ENCODE measurements at regions not wholly inside any gene's neighbourhood (a gene's known extent, or its start where the extent isn't known, plus 50 kb on each side); places are given as distances from the start of the nearest gene placed in this dataset.

- no peak for DNase-seq (ENCODE audit: low read depth in 2 of 2)
Observed at GRCh38 chr2:129699781-129700573, 279.5 kb upstream of the RAB6C start.

GRCh38 chr2:129702416-129703176 lies 276.9 kb upstream of the RAB6C start:
- DNase-seq (ENCODE audit: low read depth in 2 of 2): no peak

GRCh38 chr2:129705085-129705484 lies 274.4 kb upstream of the RAB6C start:
- no peak for DNase-seq (ENCODE audit: low read depth in 2 of 2)

- no peak for DNase-seq (ENCODE audit: low read depth in 2 of 2)
Observed at GRCh38 chr2:129707800-129708199, 271.7 kb upstream of the RAB6C start.

- no peak for DNase-seq (ENCODE audit: low read depth in 2 of 2)
Observed at GRCh38 chr2:129708221-129708967, 271.1 kb upstream of the RAB6C start.

GRCh38 chr2:129709001-129709955 lies 270.2 kb upstream of the RAB6C start:
- no peak for DNase-seq (ENCODE audit: low read depth in 2 of 2)

GRCh38 chr2:129709956-129710598 lies 269.4 kb upstream of the RAB6C start:
- no peak for DNase-seq (ENCODE audit: low read depth in 2 of 2)

- DNase-seq (ENCODE audit: low read depth in 2 of 2): no peak
Observed at GRCh38 chr2:129710670-129711495, 268.6 kb upstream of the RAB6C start.

- DNase-seq (ENCODE audit: low read depth in 2 of 2): no peak
Observed at GRCh38 chr2:129711816-129712675, 267.4 kb upstream of the RAB6C start.

GRCh38 chr2:129712676-129712985 lies 266.8 kb upstream of the RAB6C start:
- no peak for DNase-seq (ENCODE audit: low read depth in 2 of 2)

GRCh38 chr2:129713337-129713736 lies 266.1 kb upstream of the RAB6C start:
- no peak for DNase-seq (ENCODE audit: low read depth in 2 of 2)

GRCh38 chr2:129716781-129717559 lies 262.5 kb upstream of the RAB6C start:
- DNase-seq (ENCODE audit: low read depth in 2 of 2): no peak

GRCh38 chr2:129717560-129718130 lies 261.8 kb upstream of the RAB6C start:
- DNase-seq (ENCODE audit: low read depth in 2 of 2): no peak

GRCh38 chr2:129719335-129719734 lies 260.1 kb upstream of the RAB6C start:
- DNase-seq (ENCODE audit: low read depth in 2 of 2): no peak

- DNase-seq (ENCODE audit: low read depth in 2 of 2): no peak
Observed at GRCh38 chr2:129720360-129720759, 259.1 kb upstream of the RAB6C start.

- no peak for DNase-seq (ENCODE audit: low read depth in 2 of 2)
Observed at GRCh38 chr2:129720761-129721160, 258.7 kb upstream of the RAB6C start.

- no peak for DNase-seq (ENCODE audit: low read depth in 2 of 2)
Observed at GRCh38 chr2:129721236-129721635, 258.2 kb upstream of the RAB6C start.

- no peak for DNase-seq (ENCODE audit: low read depth in 2 of 2)
Observed at GRCh38 chr2:129721846-129722245, 257.6 kb upstream of the RAB6C start.

Measured in stimulated activated CD8-positive, alpha-beta memory T cell treated with anti-CD3 and anti-CD28 coated beads, Interleukin-2, amount 100 ng/mL, for 1 hour (primary cell).